GM20000 (cell line): ENCODE measurements at regions not wholly inside any gene's neighbourhood (a gene's known extent, or its start where the extent isn't known, plus 50 kb on each side); places are given as distances from the start of the nearest gene placed in this dataset.

Source experiments
- DNase-seq: peaks from one replicate; pipeline ENCODE4 v3.0.0; 2012; ENCODE audit warnings: low spot score
- TF ChIP-seq, protein P1 (sequence below): IDR thresholded peaks from 2 replicates; pipeline ENCODE4 v1.5.1; 2012; ENCODE audit warnings: mild to moderate bottlenecking, control low read depth; ENCODE audit errors: extremely low read depth, missing control alignments

DNA sequence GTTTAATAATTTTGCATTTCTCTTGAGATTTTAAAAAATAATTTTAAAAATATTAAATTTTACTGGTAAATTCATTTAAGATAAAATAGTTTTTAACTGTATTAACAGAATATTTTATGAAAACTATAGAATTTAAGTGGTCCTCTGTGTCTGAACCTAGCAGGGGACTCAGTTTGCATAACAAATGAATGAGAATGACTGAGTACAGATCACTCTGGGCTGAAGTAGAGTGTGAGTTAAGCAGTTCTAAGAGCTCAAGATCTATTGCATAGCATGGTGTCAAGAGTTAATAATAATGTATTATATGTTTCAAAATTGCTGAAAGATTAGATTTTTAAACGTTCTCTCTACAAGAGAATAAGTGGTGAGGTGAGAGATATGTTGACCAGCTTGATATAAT lies 348.3 kb upstream of the SLITRK1 start:
- TF ChIP-seq, protein P1, sequence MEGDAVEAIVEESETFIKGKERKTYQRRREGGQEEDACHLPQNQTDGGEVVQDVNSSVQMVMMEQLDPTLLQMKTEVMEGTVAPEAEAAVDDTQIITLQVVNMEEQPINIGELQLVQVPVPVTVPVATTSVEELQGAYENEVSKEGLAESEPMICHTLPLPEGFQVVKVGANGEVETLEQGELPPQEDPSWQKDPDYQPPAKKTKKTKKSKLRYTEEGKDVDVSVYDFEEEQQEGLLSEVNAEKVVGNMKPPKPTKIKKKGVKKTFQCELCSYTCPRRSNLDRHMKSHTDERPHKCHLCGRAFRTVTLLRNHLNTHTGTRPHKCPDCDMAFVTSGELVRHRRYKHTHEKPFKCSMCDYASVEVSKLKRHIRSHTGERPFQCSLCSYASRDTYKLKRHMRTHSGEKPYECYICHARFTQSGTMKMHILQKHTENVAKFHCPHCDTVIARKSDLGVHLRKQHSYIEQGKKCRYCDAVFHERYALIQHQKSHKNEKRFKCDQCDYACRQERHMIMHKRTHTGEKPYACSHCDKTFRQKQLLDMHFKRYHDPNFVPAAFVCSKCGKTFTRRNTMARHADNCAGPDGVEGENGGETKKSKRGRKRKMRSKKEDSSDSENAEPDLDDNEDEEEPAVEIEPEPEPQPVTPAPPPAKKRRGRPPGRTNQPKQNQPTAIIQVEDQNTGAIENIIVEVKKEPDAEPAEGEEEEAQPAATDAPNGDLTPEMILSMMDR: no peak
- DNase-seq: no peak

DNA sequence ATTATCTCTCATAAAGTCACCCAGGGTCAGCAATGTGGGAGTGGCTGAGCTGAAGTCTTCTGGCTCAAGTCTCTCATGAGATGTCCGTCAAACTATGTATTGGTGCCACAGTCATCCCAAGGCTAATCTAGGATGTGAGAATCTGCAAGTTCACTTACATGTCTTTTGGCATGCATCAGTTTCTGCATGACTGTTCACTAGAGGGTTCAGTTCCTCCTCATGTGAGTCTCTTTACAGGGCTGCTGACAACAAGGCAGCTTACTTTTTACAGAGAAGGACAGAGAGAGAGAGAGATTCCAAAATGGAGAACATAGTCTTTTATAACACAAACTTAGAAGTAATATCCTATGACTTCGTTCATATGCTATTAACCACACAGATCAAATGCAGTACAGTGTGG lies 328.8 kb upstream of the SLITRK1 start:
- TF ChIP-seq, protein P1: no peak
- DNase-seq: no peak

DNA sequence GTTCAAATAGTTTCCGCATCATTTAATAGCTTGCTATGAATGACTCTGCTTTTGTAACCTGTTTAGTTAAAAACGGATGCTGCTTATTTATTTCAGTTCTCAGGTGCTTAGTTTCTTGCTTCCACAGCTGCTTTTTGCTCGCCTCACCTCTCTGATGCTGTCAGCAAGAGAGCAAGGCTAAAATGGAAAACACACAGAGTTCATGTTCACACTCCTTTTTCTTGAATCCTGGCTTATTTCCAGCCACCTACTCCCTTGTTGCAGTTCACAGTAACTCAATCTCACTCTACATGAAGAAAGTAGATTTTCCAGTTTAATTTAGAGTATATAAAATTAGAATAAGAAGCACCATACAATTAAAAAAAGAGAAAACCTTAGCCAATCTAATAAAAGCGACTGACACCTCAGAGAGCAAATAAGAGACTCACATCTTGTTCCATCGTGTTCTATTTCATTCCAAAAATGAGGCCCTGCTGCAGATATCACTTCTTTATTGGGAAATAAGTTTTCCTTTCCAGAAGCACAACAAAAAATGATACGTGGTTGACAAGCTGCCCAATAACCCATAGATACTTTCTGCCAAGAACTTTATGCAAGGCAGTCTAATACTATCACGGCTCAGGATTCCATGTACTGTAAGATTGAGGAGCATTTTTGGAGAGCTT lies 326.1 kb upstream of the SLITRK1 start:
- no peak for DNase-seq
- TF ChIP-seq, protein P1: no peak

DNA sequence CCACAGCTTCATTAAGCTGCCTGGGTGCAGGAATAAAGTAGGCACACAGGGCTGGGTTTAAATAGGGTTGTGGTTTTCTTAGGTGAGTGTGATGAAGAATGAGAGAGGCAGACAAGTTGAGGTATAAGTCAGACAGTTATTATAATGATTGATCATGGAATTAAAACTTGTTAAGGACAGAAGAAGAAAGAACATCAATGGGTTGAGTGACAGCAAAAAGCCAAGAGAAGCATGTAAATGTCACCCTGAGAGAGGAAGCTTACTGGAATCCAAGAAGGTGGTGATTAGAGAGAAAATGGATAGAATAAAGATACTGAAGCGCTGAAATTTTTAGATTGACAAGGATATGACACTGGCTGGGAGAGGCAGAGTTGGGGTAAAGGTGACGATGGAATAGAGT lies 325.2 kb upstream of the SLITRK1 start:
- TF ChIP-seq, protein P1: no peak
- DNase-seq: no peak

DNA sequence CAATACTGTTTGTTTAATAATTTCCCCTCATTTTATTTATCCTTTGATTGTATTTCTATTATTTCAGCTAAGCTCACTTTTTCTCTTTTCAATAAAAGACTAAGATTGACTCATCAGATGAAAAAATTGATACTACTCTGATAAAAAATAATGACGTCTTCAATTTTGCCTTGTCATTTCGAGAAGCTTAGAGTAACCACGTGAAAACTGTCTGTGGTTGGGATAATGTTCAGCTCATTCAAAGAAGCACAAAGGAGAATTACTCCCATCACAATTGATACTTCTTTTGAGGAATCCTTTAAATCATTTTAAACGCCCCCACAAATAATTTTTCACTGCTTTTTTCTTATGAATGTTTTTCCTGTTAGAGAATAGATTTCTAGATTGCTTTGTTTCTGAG lies 318.7 kb upstream of the SLITRK1 start:
- TF ChIP-seq, protein P1: no peak
- DNase-seq: no peak

DNA sequence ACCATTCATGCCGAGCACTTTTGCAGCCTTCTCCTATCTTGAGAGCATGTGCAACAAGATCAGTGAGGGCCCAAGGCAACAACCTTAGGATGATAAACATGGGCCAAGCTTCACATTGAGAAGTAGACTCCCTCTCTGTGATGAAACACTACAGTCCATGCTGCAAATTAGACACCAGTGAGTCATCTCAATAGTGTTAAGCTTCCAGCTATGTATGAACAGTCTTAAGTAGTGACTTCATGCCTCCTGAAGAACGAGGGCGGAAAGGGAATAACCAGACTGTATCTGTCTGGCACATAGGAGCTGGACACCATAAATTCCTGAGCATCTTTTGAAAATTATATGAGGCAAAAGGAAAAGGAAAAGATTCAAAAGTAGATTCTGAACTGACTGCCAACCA lies 309.9 kb upstream of the SLITRK1 start:
- DNase-seq: no peak

DNA sequence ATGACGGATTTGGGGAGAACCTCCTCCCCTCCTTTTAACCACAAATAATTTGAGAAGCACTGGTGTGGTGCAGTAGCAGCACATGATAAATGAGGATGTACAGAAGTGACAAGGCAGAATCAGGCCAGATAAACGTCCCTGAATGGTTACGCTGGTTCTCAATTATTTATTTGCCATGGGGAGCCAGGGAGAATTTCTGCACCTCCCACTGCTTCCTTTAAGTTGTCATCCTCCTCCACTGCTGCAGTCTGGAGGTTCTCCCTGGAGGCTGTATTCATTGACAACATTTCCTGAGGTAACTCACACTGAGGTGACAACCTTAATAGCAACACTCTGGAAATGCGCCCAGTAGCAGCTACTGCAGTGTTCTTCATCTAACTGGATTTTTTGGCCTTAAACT lies 308.9 kb upstream of the SLITRK1 start:
- TF ChIP-seq, protein P1: no peak
- DNase-seq: no peak

More for the DNA sequence above, 309.9 kb upstream of the SLITRK1 start:
- TF ChIP-seq, protein P1: no peak
